ENCODE measurements at regions not wholly inside any gene's neighbourhood (a gene's known extent, or its start where the extent isn't known, plus 50 kb on each side); places are given as distances from the start of the nearest gene placed in this dataset.

DNA sequence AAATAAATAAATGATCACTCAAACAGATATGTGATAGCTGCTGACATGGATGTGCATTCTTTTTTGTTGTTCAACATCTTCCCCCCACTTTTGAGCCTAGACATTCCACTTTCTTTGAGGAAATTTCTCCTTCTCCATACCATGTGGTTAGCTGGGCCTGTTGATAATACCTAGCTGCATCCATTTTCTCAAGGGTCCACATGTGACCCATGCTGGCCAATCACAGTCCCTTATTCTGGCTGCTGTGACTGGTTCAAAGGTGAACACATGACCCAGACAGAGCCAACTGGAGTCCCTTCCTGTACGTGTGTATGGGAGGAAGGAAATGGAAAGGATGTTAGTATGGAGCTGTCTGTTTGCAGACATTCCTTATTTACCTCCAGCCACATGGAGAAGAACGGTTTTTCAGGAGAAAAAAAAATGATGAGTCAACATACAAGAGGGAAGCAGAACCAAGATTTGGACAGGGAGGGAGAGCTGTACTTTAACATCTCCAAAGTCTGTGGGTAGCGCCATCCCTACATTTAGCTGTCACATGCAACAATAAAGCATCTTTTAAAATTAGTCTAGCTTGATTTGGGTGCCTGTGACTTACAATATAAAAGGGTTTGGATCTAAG is 391.7 kb upstream of the TBX3 start:
- H3K27ac ChIP-seq = no peak overlapping the region
- no peaks in the 10 kb centered on the region for H3K9me3 ChIP-seq
- intact Hi-C loops (cut with DNase I; ENCODE audit: low total_unique reads) (no loop called here), in situ Hi-C loops (cut with MboI; ENCODE audit: low sequenced_read_pairs in 4 of 4) (loop anchor here in 1 of 4 donors (25.0 kb wide), 1 partner anchor 88 kb away; no protein-coding TSS in a partner anchor)
- H3K4me1 ChIP-seq = no peaks in the 10 kb centered on the region
- no peak for ATAC-seq
- TF ChIP-seq, protein P1, sequence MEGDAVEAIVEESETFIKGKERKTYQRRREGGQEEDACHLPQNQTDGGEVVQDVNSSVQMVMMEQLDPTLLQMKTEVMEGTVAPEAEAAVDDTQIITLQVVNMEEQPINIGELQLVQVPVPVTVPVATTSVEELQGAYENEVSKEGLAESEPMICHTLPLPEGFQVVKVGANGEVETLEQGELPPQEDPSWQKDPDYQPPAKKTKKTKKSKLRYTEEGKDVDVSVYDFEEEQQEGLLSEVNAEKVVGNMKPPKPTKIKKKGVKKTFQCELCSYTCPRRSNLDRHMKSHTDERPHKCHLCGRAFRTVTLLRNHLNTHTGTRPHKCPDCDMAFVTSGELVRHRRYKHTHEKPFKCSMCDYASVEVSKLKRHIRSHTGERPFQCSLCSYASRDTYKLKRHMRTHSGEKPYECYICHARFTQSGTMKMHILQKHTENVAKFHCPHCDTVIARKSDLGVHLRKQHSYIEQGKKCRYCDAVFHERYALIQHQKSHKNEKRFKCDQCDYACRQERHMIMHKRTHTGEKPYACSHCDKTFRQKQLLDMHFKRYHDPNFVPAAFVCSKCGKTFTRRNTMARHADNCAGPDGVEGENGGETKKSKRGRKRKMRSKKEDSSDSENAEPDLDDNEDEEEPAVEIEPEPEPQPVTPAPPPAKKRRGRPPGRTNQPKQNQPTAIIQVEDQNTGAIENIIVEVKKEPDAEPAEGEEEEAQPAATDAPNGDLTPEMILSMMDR (IDR thresholded peaks at IDR 0.05 in 4 of 5, conservative IDR thresholded peaks at IDR 0.05 in 1 of 5) = no peak
- TF ChIP-seq POLR2A (IDR thresholded peaks at IDR 0.05) = no peak
- no peak for DNase-seq
- H3K36me3 ChIP-seq = no peaks in the 10 kb centered on the region
- H3K4me3 ChIP-seq = no peak overlapping the region
- H3K27me3 ChIP-seq = no peaks in the 10 kb centered on the region

DNA sequence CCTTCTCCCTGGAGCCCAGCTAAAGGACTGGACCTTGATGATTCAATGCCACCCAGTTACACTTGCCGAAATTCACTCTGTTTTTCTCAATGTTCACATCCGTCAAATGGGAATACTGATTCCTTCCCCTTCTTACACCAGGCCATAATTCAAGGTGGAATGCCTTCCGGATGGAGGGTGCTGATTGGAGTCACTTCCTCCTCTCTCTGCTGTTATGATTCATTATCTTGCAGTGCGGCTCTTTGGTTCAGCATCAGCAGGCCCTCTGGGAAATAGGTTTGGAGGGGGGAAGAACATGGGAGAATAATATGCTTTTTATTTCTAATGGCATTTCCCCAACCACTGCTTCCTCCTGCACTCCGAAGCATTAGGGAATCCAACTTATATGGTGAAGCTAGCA is 390.6 kb upstream of the TBX3 start:
- H3K4me3 ChIP-seq = no peak overlapping the region
- no peaks in the 10 kb centered on the region for H3K9me3 ChIP-seq
- ATAC-seq = no peak
- H3K27ac ChIP-seq = no peak overlapping the region
- intact Hi-C loops (cut with DNase I; ENCODE audit: low total_unique reads) = no loop called here
- no peaks in the 10 kb centered on the region for H3K27me3 ChIP-seq
- no peak for TF ChIP-seq POLR2A (IDR thresholded peaks at IDR 0.05)
- TF ChIP-seq, protein P1 (IDR thresholded peaks at IDR 0.05 in 4 of 5, conservative IDR thresholded peaks at IDR 0.05 in 1 of 5) = no peak
- in situ Hi-C loops (cut with MboI; ENCODE audit: low sequenced_read_pairs in 4 of 4) = loop anchor here in 1 of 4 donors (25.0 kb wide), 1 partner anchor 87 kb away; no protein-coding TSS in a partner anchor
- H3K4me1 ChIP-seq = no peaks in the 10 kb centered on the region
- DNase-seq = no peak
- no peaks in the 10 kb centered on the region for H3K36me3 ChIP-seq

- in situ Hi-C loops (cut with MboI; ENCODE audit: low sequenced_read_pairs in 4 of 4) = no loop called here
Observed at GRCh38 chr12:115072712-115073111, 388.7 kb upstream of the TBX3 start.

GRCh38 chr12:115070313-115070712 is 386.3 kb upstream of the TBX3 start:
- no peak overlapping the region for H3K4me3 ChIP-seq
- no peak for DNase-seq
- intact Hi-C loops (cut with DNase I; ENCODE audit: low total_unique reads) (no loop called here), in situ Hi-C loops (cut with MboI; ENCODE audit: low sequenced_read_pairs in 4 of 4) (no loop called here)
- no peak overlapping the region for H3K27ac ChIP-seq
- no peaks in the 10 kb centered on the region for H3K4me1 ChIP-seq
- no peaks in the 10 kb centered on the region for H3K36me3 ChIP-seq
- no peak for ATAC-seq
- no peak for TF ChIP-seq POLR2A (IDR thresholded peaks at IDR 0.05)
- TF ChIP-seq, protein P1 (IDR thresholded peaks at IDR 0.05 in 4 of 5, conservative IDR thresholded peaks at IDR 0.05 in 1 of 5) = no peak
- H3K27me3 ChIP-seq = no peaks in the 10 kb centered on the region
- H3K9me3 ChIP-seq = no peaks in the 10 kb centered on the region

More at GRCh38 chr12:115072712-115073111, 388.7 kb upstream of the TBX3 start:
- H3K36me3 ChIP-seq = no peaks in the 10 kb centered on the region
- H3K27me3 ChIP-seq = no peaks in the 10 kb centered on the region
- H3K9me3 ChIP-seq = no peaks in the 10 kb centered on the region
- ATAC-seq (no peak), DNase-seq (no peak)
- TF ChIP-seq, protein P1 (IDR thresholded peaks at IDR 0.05 in 4 of 5, conservative IDR thresholded peaks at IDR 0.05 in 1 of 5) = no peak
- no peak for TF ChIP-seq POLR2A (IDR thresholded peaks at IDR 0.05)
- H3K4me3 ChIP-seq = no peak overlapping the region
- no peaks in the 10 kb centered on the region for H3K4me1 ChIP-seq
- intact Hi-C loops (cut with DNase I; ENCODE audit: low total_unique reads) = no loop called here
- no peak overlapping the region for H3K27ac ChIP-seq

DNA sequence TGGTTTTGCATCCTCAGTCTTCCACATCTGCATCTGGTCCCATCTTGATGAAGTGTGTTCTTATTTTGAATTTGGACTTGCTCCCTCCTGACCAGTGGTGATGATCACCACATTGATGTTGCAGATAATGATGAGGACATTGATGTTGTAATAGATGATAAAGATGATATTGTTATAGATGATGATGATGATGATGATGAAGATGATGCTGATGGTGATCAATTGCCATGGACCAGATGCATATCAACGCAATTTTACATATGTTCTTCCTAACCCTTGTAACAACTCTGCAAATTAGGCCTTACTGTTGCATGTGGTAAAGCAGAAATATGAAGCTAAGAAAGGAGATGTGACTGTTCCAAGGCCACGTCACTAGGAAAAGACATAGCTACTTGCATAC is 380.3 kb upstream of the TBX3 start:
- ATAC-seq = no peak
- Histone ChIP-seq H3K27me3 (no peaks in the 10 kb centered on the region), H3K4me1 (no peaks in the 10 kb centered on the region), H3K27ac (no peak overlapping the region), H3K4me3 (no peak overlapping the region), H3K36me3 (no peaks in the 10 kb centered on the region), H3K9me3 (no peaks in the 10 kb centered on the region)
- no peak for DNase-seq
- TF ChIP-seq POLR2A (IDR thresholded peaks at IDR 0.05) = no peak
- TF ChIP-seq, protein P1 (IDR thresholded peaks at IDR 0.05 in 4 of 5, conservative IDR thresholded peaks at IDR 0.05 in 1 of 5) = no peak
- intact Hi-C loops (cut with DNase I; ENCODE audit: low total_unique reads) (no loop called here), in situ Hi-C loops (cut with MboI; ENCODE audit: low sequenced_read_pairs in 4 of 4) (no loop called here)

Measured in gastrocnemius medialis (tissue), 4 donors.